ENCODE measurements at regions not wholly inside any gene's neighbourhood (a gene's known extent, or its start where the extent isn't known, plus 50 kb on each side); places are given as distances from the start of the nearest gene placed in this dataset.
"Not testable (repeated sequence)": the region's sequence is repeated elsewhere in the genome, so short reads cannot be mapped to it uniquely, and the experiment has no call there.

DNA sequence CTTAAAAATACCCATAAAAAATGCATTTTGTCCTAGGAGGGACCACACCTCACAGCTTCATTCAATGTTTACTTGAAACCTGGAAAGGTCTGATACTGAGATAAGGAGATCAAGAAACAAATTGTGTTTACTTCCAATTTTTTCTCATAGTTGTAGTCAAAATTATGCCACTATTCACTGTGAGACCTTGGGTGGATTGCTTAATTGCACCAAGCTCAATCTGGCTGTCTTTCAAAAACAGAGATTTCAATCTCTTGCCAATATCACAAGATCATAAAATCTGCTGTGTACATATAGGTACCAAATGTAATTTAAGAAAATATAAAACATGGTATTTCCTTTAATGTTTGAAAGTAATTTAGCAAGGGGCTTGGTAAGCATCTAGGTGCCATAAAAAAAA lies 186.4 kb upstream of the THBS1 start:
- DNase-seq (ENCODE audit: low spot score), result no peak

DNA sequence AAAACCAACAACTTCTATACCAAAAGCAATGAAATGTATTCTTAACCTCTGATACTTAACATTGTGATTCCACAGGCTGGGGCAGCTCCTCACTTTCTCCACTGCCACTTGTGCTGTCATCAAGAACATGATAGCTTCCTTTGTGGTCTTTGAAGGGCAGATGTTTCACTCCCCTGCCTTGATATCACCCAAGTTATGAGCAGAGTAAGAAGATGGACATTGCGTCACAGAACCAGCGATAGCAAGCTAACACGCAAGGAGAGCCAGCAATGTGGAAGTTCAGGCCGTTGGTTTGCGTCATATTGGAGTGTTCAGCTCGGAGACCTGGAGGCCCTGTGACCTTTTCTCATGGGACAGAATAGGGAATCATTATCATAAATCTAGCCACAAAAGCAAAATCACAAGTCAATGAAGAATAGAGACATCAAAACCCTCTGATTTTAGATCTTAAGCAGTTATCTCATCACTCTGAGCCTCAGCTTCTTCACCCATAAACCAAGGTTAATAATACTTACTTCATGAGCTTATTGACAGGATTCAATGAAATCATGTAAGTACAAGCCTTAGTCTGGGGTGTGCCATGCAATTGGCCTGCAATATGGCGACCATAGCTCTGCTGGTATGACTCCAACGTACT lies 183.8 kb upstream of the THBS1 start:
- no peak for DNase-seq (ENCODE audit: low spot score)

DNA sequence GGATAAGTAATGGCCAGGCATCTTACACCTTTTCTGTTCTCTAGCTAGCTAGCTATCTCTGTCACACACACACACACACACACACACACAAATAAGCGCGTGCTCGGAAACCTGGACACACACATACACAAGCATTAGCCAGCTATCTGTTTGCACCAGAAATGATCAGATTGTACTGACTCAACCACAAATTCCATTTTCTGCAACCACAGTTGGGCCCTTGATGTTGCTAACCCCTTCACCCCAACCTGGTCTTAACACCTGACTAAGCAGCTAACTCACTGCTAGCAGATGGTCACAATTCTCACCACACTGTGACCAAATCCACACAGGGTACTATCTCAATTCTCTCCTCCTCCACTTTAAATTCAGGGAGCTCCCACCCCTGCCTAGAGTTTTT lies 183.0 kb upstream of the THBS1 start:
- DNase-seq (ENCODE audit: low spot score), result no peak

DNA sequence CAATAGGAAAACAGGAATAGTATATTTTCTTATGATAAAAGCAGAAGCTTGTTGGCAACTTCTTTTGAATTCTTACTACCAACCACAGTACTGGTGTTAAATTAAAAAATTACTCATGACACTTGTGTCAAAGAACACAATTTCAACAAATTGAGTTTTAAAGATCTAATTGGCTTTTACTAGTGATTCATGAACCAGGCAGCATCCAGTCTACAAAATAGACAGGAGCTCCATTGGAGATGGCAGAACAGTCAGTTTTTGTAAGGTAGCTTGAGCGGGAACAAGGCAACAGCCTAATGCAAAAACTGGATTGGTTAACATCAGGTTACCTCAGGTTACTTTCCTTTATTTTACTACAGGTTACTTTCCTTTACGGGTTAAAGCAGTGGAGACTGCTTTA lies 181.3 kb upstream of the THBS1 start:
- DNase-seq (ENCODE audit: low spot score), result no peak

DNA sequence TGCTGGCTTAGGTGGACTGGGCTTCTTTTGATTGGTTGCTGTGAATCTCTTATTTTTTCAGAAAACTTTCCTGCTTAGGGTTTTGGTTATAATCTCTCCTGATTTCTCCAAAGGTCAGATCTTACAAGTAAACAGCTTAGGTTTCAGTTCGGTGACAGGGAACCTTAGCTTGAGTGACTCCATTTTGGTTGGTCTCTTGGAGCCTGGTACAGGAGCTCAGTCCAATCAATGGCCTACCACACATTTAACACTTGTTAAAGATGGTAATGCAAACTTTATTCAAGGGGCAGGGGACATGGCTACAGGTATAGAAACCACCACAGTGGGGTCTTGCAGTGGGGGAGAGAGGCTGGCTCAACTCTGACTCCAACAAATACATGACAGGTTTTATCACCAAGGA lies 180.9 kb upstream of the THBS1 start:
- no peak for DNase-seq (ENCODE audit: low spot score)

DNA sequence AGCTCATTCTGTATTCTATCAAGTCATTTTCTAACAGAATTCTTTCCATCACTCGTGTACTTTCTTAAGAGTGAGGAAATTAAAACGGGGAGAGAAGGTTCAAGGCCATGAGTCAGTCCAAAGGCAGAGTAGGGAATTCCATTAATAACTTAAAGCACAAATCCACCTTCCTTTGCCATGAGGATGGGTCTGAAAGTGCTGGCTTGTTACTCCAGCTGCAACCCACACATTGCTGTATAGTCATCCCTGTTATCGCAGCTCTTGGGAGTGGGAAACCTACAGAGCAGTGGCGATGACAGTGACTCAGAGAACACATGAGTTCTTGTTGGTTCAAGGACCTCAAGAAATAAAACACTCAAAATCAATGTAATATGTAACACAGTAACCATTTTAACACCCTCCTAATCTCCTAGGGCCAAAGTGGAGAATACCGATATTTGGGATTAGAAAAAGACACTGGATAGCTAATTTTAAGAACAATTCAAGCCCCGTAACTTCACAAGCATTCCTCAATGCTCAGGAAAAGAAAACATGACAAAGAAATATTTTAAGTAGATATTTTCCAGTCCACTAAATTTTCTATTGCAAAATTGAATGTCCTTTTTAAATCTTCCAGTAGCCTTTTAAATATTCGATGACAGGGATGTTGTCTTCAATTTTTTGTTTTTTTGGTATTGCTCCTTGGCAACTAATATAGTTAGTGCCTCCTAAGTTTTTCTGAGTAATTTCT lies 179.9 kb upstream of the THBS1 start:
- DNase-seq (ENCODE audit: low spot score), result no peak

DNA sequence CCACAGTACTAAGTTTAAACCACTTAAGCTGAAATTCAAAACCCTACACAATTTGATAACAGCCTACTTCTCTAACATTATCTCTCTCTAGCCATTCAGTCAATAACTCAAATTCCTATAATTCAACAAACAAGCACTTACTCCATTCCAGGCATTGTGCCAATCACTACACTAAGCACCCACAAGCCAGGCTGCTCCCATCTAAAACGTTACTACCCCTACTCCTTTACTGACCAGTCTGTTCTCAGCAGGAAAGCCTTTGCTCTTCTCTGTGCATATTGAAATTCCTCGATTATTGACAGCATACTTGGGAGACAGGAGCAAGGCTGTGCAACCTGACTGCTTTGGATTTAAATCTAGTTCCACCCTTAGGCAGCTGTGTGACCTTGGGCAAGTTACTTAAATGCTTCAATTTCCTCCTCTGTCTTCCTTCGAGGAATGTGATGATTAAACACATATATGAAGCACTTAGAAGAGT lies 177.2 kb upstream of the THBS1 start:
- no peak for DNase-seq (ENCODE audit: low spot score)

DNA sequence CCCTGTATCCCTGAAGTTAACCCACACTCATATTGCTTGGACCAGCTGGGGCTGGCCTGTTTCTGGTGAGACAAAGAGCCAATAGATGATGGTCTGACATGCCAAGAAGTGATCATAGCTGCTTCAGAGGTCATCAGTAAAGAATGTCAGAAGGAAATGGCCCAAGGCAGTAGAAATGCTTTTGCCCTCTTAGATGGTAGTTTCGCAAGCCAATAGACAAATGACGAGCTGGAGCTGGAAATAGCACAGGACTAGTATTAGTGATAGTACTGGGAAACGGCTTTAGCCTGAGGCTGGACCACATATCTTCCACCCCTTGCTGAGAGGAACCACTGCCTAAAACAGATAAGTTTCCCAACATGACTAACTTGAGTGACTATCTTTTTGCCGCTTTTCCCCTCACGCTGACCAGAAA lies 176.1 kb upstream of the THBS1 start:
- no peak for DNase-seq (ENCODE audit: low spot score)

DNA sequence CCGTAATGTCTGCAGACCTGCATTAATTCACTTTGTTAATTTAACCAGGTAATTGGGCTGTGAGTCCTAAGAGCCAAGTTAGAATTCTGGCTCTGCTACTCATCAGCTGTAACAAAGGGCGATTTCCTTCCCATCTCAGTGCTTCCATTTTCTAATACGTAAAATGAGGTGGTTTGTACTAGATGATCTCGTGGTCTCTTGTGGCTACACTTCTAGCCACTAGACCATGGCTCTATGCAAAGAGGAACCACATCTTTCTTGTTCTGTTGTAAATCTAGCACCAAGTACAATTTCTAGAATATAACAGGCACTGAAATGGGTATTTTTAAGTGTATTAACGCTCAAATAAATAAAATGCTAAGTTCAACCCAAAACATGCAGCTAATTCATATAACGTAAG lies 174.4 kb upstream of the THBS1 start:
- no peak for DNase-seq (ENCODE audit: low spot score)

DNA sequence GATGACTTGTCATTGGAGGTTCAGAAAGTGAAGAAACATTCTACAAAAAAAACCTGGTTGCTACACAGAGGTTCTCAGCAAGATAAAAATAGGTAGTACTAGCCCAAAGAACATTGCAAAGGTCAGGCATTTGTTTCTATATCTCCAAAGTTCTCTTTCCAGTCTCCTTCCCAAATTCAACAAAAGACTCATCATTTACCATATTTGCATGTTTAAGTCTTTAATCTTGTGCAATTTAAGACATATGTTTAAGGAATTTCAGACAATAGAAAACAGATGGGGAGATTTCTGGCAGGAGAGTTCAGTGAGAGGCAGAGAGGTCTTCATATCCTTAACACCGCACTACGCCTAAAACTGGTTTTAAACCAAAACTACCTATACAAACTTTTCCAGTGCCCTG lies 173.8 kb upstream of the THBS1 start:
- no peak for DNase-seq (ENCODE audit: low spot score)

DNA sequence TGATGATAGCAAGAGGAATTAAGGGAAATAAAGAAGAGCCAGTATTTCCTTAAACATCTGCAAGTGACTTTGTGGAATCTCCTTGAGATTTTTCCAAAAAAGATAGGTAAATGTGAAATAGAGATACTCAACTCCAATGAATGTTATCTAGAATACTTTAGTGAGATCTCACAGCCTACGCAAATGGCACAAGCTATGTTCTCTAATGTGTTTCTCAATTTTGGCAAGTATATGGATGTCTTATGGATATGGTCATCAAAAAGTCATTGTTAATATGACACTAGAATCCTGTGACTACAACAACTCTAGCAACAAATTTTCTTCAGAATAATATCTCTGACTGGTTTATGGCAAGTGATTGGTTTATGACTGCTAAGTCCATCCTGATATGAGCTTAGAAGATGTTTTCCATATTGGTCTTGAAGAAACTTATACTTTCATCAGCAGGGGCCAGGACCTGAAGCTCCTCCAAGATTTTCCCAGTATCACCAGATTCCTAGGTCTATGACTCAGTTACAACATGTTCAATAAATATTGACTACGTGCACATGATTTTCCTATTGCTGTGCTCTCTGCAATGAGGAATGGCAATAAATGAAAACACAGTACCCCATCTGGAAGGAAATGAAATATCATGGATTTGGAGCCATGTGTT lies 170.9 kb upstream of the THBS1 start:
- no peak for DNase-seq (ENCODE audit: low spot score)

DNA sequence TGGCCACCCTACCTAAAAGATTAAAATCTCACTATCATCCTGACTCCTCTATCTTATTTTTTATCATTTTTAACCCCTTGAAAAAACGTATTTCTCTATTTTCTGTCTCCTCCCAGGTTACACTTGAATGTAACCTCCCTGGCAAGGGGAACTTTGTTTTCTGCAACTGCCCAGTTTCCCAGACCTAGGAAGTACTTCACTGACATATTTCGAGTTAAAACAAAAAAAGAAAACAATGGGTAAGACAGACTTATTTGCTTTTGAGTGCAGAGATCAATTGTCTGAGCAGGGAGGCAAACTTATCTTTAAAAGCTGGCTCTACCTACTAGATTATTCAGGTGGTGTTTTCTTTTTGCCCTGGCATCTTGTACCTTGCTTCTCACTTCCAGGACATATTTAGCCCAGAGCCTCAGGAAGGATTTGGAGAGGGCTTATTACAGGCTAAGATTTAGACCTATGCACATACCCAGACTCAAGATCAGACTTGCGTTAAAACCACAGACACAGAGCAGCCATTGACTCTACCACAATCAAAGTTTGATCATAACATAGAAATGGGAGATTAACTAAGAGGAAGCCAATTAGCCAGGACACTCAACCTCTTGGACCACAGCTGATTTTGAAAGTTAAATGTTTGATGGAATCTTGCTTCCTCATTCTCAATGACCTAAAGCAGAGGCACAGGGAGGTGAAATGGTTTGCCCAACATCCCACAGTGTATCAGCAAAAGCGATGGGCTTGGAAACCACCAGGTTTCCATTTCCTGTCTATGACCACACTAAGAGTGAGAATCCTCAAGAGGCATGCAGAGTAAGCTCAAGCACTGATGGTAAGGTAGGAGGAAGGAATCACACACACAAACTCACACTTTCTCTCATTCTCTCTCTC lies 169.5 kb upstream of the THBS1 start:
- no peak for DNase-seq (ENCODE audit: low spot score)

DNA sequence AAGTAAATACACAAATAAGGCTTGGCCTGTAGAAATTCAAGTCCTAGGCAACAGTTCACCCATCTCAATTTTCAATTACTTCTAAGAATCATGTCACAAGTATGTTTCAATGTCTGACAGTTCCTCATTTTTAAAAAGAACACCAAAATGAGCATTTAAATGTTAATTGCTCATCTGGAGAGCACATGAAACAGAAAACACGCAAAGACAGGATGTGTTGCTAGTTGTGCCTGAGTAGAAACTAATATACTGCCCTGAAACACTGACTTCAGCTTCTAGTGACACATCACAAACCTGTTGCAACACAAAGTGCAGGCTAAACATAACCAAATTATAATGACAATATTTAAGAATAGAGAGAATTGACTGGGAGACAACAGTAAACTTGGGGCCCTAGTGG lies 167.3 kb upstream of the THBS1 start:
- no peak for DNase-seq (ENCODE audit: low spot score)

DNA sequence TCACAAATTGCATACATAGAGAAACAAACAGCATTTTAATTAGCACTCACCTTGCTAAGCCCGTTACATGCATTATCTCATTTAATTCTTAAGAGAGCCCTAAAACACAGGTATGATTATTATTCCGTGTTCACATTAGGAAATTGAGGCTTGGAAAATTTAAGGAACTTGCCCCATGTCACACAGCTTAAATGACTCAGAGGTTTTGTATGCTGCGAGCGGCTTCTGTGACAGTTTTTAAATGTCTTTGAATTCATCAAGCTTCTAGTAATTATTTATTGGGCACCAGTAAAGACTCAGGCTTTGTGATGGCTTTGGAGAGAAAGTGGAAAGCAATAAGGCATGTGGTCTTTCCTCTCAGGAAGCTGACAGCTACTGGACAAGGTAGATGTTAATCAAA lies 166.7 kb upstream of the THBS1 start:
- no peak for DNase-seq (ENCODE audit: low spot score)

DNA sequence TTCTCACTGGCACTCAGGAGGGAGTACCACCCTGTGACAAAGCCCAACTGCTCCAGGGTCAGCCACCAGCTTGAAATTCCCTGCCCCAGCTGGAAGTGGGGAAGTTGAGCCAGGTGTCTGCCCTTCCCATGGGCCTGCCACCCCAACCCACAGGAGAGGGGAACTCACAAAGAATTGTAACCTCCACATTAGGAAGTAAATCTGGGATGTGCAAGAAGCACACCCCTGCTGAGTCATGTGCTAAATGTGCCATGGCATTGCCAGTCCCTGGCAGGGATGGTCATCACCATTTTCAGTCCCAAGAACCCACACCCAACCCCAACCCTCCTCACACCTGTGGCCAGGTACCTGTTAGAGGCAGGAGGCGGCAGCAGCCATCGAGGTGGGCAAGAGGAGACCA lies 165.2 kb upstream of the THBS1 start:
- DNase-seq (ENCODE audit: low spot score), result no peak

DNA sequence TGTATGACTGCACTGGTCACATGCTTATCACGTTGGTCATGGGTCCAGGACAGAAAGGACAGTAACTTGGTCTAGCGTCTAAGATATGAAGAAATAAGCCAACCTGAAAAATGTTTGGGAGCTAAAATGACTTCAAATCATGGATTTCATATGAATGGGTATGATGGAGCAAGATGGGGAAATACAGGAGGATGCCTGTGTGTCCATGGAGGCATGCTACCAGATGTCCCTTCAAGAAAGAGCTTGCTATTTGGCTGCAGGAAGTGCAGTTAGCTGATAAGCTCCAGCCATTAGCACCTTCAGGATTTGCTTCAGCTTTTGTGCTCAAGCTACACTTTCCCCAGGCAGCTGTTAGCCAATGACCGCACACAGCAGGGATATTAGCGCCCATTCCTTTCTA lies 164.6 kb upstream of the THBS1 start:
- DNase-seq (ENCODE audit: low spot score), result no peak

DNA sequence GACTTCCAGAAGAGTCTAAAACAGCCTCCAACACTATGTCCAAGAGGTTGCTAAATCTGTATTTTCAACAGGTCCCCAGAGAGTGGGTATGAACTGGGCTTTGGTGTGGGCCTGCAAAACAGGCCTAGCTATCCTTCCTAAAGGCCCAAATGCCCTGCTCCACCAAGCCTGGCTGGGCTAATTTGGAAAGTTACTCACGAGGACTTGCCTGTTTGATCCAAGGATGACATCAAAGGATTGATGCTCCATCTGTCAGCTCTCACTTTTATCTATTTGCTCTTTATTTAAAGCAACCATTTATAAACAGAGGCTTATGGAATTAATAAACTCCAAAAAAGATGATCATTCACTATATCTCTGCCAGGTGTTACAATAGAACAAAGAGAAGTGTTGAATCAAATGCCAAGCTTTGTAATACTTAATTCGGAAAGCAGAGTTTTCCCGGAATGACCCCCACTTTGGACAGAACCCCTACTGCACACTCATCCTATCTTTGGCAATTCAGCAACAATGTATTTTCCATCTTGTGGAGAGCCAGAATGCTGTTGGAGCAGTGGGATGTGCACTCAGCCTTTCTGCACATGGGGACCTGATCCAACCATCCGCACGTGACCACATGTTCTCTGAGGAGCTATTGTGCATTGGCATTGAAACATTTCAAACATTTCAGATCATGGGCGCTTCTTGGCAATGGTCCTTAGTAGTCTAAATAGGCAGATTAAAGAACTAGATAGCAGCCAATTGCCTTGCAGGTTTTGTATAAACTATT lies 163.3 kb upstream of the THBS1 start:
- DNase-seq (ENCODE audit: low spot score), result no peak

DNA sequence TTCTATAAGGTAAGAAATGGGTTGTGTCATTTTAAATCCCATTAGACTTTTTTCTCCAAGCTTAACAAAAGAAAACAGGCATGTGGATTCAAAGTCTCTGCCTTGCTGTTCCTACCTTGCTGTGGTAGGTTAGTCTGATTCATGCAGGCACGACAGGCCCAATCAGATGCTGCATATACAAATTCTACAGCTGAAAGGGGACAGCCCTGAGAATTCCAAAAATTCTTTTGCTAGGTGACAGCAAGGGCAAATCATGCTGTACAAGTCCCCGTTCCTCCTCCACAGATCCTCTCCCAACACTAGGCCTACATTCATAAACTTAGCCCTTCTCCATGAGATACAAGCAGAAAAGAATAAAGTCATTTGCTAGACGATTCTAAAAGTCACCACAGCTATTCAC lies 161.2 kb upstream of the THBS1 start:
- DNase-seq (ENCODE audit: low spot score), result no peak

DNA sequence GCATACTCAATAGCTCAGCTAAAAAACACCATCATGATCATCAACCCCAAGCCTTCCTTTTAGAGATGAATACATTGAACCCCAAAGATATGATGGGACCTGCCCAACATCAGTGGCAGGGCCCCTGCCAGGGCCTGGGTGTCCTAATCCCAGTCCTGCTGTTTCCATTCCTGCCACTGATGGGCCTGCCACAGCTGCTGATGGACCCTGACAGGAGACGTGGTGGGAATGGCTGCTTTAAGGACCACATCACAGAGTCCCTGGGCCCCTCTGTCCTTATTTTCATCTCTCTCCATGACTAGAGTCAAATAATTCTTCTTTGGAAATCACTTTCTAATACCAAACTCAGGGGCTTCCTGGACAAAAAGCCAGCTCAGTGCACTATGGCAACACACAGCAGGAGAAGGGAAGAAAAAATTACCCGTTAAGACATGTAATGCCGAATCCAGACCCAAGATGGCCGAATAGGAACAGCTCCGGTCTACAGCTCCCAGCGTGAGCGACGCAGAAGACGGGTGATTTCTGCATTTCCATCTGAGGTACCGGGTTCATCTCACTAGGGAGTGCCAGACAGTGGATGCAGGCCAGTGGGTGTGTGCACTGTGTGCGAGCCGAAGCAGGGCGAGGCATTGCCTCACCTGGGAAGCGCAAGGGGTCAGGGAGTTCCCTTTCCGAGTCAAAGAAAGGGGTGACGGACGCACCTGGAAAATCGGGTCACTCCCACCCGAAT lies 160.6 kb upstream of the THBS1 start:
- DNase-seq (ENCODE audit: low spot score), result not testable (repeated sequence)

DNA sequence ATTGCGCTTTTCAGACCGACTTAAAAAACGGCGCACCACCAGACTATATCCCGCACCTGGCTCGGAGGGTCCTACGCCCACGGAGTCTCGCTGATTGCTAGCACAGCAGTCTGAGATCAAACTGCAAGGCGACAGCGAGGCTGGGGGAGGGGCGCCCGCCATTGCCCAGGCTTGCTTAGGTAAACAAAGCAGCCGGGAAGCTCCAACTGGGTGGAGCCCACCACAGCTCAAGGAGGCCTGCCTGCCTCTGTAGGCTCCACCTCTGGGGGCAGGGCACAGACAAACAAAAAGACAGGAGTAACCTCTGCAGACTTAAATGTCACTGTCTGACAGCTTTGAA lies 160.1 kb upstream of the THBS1 start:
- not testable (repeated sequence) for DNase-seq (ENCODE audit: low spot score)
